CD4-positive, alpha-beta memory T cell (primary cell): ENCODE measurements at regions not wholly inside any gene's neighbourhood (a gene's known extent, or its start where the extent isn't known, plus 50 kb on each side); places are given as distances from the start of the nearest gene placed in this dataset.

Experiments
- CTCF ChIA-PET: fragments of 350-600 bp; sonication (Branson Sonifier 250); formaldehyde crosslinking; loops from one replicate; lab custom pipeline; 2021; ENCODE audit warnings: inconsistent platforms; ENCODE audit not compliant: partially characterized antibody; lab: Charles Lee
- POLR2A ChIA-PET: fragments of 350-600 bp; sonication (Branson Sonifier 250); formaldehyde crosslinking; loops from one replicate; lab custom pipeline; 2021; ENCODE audit not compliant: partially characterized antibody; lab: Charles Lee
- DNase-seq, 5 donors: peaks; one replicate each; pipeline versions ENCODE4 v3.0.0 to v3.0.0-alpha.2; 2020 to 2022; ENCODE audit warnings: mixed read lengths in 1 of 5
- H3K27ac ChIP-seq: one replicate; pipeline ENCODE4 v1.7.0; 2013; ENCODE audit warnings: low read depth, low read length
- H3K27me3 ChIP-seq: 2 replicates; pipeline ENCODE4 v1.7.0; 2013; ENCODE audit warnings: mild to moderate bottlenecking, low read length, moderate library complexity; ENCODE audit not compliant: insufficient read depth
- H3K36me3 ChIP-seq: 2 replicates; pipeline ENCODE4 v1.7.0; 2013; ENCODE audit warnings: mild to moderate bottlenecking, low read length, moderate library complexity; ENCODE audit not compliant: insufficient read depth
- H3K4me1 ChIP-seq: 2 replicates; pipeline ENCODE4 v1.7.0; 2013; ENCODE audit warnings: mild to moderate bottlenecking, low read length, moderate library complexity; ENCODE audit not compliant: insufficient read depth
- H3K4me3 ChIP-seq, 2 donors: one replicate each; pipeline ENCODE4 v1.7.0; 2013; ENCODE audit warnings: low read length in 2 of 2, mild to moderate bottlenecking in 1 of 2
- H3K9me3 ChIP-seq, 2 donors: one replicate each; pipeline ENCODE4 v1.7.0; 2013; ENCODE audit warnings: low read length in 2 of 2, control low read depth in 1 of 2; ENCODE audit not compliant: control insufficient read depth in 1 of 2
- H3K27ac Mint-ChIP-seq, 7 donors: one replicate each; pipeline ENCODE4 v1.8.0; 2020 to 2021; ENCODE audit warnings: mixed read lengths in 7 of 7, mild to moderate bottlenecking in 6 of 7, inconsistent platforms in 3 of 7, moderate library complexity in 3 of 7
- H3K27me3 Mint-ChIP-seq, 2 donors: one replicate each; pipeline ENCODE4 v1.8.0; 2020 to 2021; ENCODE audit warnings: mixed read lengths in 2 of 2
- H3K36me3 Mint-ChIP-seq, 2 donors: one replicate each; pipeline ENCODE4 v1.8.0; 2020 to 2021; ENCODE audit warnings: mixed read lengths in 2 of 2, inconsistent platforms in 1 of 2, mild to moderate bottlenecking in 1 of 2
- H3K4me1 Mint-ChIP-seq, 4 donors: one replicate each; pipeline ENCODE4 v1.8.0; 2020 to 2021; ENCODE audit warnings: mixed read lengths in 4 of 4, mild to moderate bottlenecking in 1 of 4
- H3K4me3 Mint-ChIP-seq, 8 donors: one replicate each; pipeline ENCODE4 v1.8.0; 2020 to 2021; ENCODE audit warnings: mixed read lengths in 8 of 8, mild to moderate bottlenecking in 7 of 8, moderate library complexity in 6 of 8, inconsistent platforms in 3 of 8
- H3K9me3 Mint-ChIP-seq, 8 donors: one replicate each; pipeline ENCODE4 v1.8.0; 2020 to 2021; ENCODE audit warnings: mixed read lengths in 8 of 8, mild to moderate bottlenecking in 5 of 8, inconsistent platforms in 3 of 8, moderate library complexity in 1 of 8
- intact Hi-C: fragments of 100-400 bp; cut with micrococcal nuclease; formaldehyde crosslinking; loops from one replicate; pipeline ENCODE4 v1.15.1; 2023

DNA sequence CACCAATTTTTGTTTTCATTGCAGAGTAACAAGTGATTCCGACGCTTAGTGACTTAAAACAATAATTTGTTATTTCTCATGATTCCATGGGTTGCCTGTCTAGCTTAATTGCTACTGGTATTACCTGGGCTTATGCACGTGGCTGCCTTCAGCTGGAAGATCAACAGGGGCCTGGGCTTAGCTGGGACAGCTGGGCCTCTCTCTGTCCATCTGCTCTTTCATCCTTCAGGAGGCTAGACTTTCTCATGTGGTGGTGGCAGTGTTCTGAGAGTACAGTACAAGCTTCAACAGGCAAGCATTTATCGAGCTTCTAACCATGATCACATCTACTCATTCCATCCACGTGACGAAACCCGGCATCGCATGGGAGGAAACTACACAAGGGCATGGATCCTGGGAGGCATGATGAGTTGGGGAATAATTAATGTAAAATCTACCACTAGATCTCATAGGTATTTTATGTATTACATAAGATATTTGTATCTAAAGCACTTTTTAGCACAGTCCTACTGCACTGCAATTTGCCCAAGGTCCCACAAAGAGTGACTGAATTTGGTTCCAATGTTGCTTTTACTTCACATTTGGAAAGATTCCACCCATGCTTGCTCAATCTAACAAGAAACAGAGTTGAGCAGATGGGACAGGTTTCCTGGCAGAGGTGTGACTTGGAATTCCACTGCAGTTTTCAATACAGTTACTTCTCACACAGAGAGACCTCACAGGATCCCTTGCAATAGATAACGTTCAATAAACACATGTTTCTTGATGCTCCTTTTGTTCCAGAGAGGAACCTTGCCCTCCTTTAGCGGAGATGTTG is 153.1 kb upstream of the FRMD6 start:
- intact Hi-C loops = no loop called here
- Histone ChIP-seq H3K4me3 (no peak overlapping the region), H3K4me1 (no peaks in the 10 kb centered on the region), H3K9me3 (no peaks in the 10 kb centered on the region), H3K27me3 (no peaks in the 10 kb centered on the region), H3K36me3 (no peaks in the 10 kb centered on the region), H3K27ac (no peak overlapping the region)
- ChIA-PET POLR2A (no interaction called here), CTCF (no interaction called here)
- peaks cover 4 to 5% of the 10 kb centered on the region in 2 donors for H3K27me3 Mint-ChIP-seq
- H3K27ac Mint-ChIP-seq = no peak overlapping the region
- no peaks in the 10 kb centered on the region for H3K4me1 Mint-ChIP-seq
- no peak overlapping the region for H3K4me3 Mint-ChIP-seq
- H3K36me3 Mint-ChIP-seq = no peaks in the 10 kb centered on the region
- H3K9me3 Mint-ChIP-seq = peaks cover 0 to 20% (median 5%) of the 10 kb centered on the region in 8 donors
- DNase-seq = no peak

DNA sequence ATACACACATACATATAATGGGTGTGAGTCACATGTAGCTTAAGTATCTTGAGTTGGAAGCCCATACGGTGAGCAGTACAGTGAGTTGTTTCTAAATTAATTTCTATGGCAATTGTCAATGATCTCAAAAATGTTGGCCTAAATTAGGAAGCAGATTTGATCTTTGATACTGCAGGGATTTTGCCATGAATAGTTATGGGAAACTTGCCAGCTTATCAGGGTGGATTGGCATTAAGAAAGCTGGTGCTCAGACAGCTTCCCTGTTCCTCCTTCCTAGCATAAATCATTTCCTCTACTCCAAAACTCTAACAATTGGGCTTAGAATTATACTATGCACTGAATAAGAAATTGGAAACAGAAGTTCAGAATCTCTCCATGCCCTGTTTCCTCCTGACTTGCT is 150.9 kb upstream of the FRMD6 start:
- intact Hi-C loops = no loop called here
- Histone ChIP-seq H3K36me3 (no peaks in the 10 kb centered on the region), H3K9me3 (no peaks in the 10 kb centered on the region), H3K4me1 (no peaks in the 10 kb centered on the region), H3K4me3 (no peak overlapping the region), H3K27me3 (no peaks in the 10 kb centered on the region), H3K27ac (no peak overlapping the region)
- CTCF ChIA-PET = no interaction called here
- POLR2A ChIA-PET = no interaction called here
- H3K4me3 Mint-ChIP-seq = no peak overlapping the region
- H3K27ac Mint-ChIP-seq = no peak overlapping the region
- H3K27me3 Mint-ChIP-seq = peaks cover 5% of the 10 kb centered on the region in 2 donors
- H3K4me1 Mint-ChIP-seq = no peaks in the 10 kb centered on the region
- DNase-seq = no peak
- peaks cover 0 to 20% (median 4%) of the 10 kb centered on the region in 8 donors for H3K9me3 Mint-ChIP-seq
- H3K36me3 Mint-ChIP-seq = no peaks in the 10 kb centered on the region

- Histone ChIP-seq H3K4me3 (no peak overlapping the region), H3K4me1 (no peaks in the 10 kb centered on the region), H3K9me3 (no peaks in the 10 kb centered on the region), H3K36me3 (no peaks in the 10 kb centered on the region), H3K27ac (no peak overlapping the region), H3K27me3 (no peaks in the 10 kb centered on the region)
- CTCF ChIA-PET = no interaction called here
- H3K4me3 Mint-ChIP-seq = no peak overlapping the region
- H3K9me3 Mint-ChIP-seq = peaks cover 0 to 17% (median 4%) of the 10 kb centered on the region in 8 donors
- no peak for DNase-seq
- POLR2A ChIA-PET = no interaction called here
- no peak overlapping the region for H3K27ac Mint-ChIP-seq
- H3K36me3 Mint-ChIP-seq = no peaks in the 10 kb centered on the region
- intact Hi-C loops = no loop called here
- H3K27me3 Mint-ChIP-seq = peaks cover 6 to 9% of the 10 kb centered on the region in 2 donors
- H3K4me1 Mint-ChIP-seq = no peaks in the 10 kb centered on the region
Observed at GRCh38 chr14:51501746-51502145, 150.0 kb upstream of the FRMD6 start.

- Mint-ChIP-seq H3K27ac (no peak overlapping the region), H3K36me3 (no peaks in the 10 kb centered on the region), H3K4me1 (no peaks in the 10 kb centered on the region), H3K9me3 (peaks cover 0 to 8% (median 3%) of the 10 kb centered on the region in 8 donors), H3K27me3 (peaks cover 11% of the 10 kb centered on the region in 2 donors), H3K4me3 (no peak overlapping the region)
- intact Hi-C loops = no loop called here
- CTCF ChIA-PET = no interaction called here
- Histone ChIP-seq H3K4me1 (no peaks in the 10 kb centered on the region), H3K27me3 (no peaks in the 10 kb centered on the region), H3K27ac (no peak overlapping the region), H3K9me3 (no peaks in the 10 kb centered on the region), H3K4me3 (no peak overlapping the region), H3K36me3 (no peaks in the 10 kb centered on the region)
- POLR2A ChIA-PET = no interaction called here
- DNase-seq = no peak
Observed at GRCh38 chr14:51504669-51505068, 147.0 kb upstream of the FRMD6 start.

GRCh38 chr14:51507511-51507905 is 144.2 kb upstream of the FRMD6 start:
- H3K9me3 ChIP-seq = no peaks in the 10 kb centered on the region
- no peaks in the 10 kb centered on the region for H3K36me3 Mint-ChIP-seq
- H3K4me3 ChIP-seq = no peak overlapping the region
- peaks cover 17 to 19% of the 10 kb centered on the region in 2 donors for H3K27me3 Mint-ChIP-seq
- no peaks in the 10 kb centered on the region for H3K4me1 ChIP-seq
- ChIA-PET CTCF (no interaction called here), POLR2A (no interaction called here)
- peaks cover 0 to 6% (median 2%) of the 10 kb centered on the region in 8 donors for H3K9me3 Mint-ChIP-seq
- no peaks in the 10 kb centered on the region for H3K27me3 ChIP-seq
- intact Hi-C loops = no loop called here
- no peak for DNase-seq
- H3K27ac ChIP-seq = no peak overlapping the region
- no peak overlapping the region for H3K27ac Mint-ChIP-seq
- H3K4me1 Mint-ChIP-seq = no peaks in the 10 kb centered on the region
- no peak overlapping the region for H3K4me3 Mint-ChIP-seq
- H3K36me3 ChIP-seq = no peaks in the 10 kb centered on the region

- Mint-ChIP-seq H3K27ac (no peak overlapping the region), H3K36me3 (no peaks in the 10 kb centered on the region), H3K4me3 (no peak overlapping the region), H3K9me3 (peaks cover 0 to 4% (median 2%) of the 10 kb centered on the region in 8 donors), H3K27me3 (peaks cover 18 to 20% of the 10 kb centered on the region in 2 donors), H3K4me1 (no peaks in the 10 kb centered on the region)
- intact Hi-C loops = no loop called here
- no peak overlapping the region for H3K27ac ChIP-seq
- H3K4me1 ChIP-seq = no peaks in the 10 kb centered on the region
- DNase-seq = no peak
- H3K27me3 ChIP-seq = no peaks in the 10 kb centered on the region
- no peaks in the 10 kb centered on the region for H3K36me3 ChIP-seq
- H3K4me3 ChIP-seq = no peak overlapping the region
- ChIA-PET CTCF (no interaction called here), POLR2A (no interaction called here)
- H3K9me3 ChIP-seq = no peaks in the 10 kb centered on the region
Observed at GRCh38 chr14:51507906-51508511, 143.7 kb upstream of the FRMD6 start.

GRCh38 chr14:51511265-51511664 is 140.4 kb upstream of the FRMD6 start:
- Histone ChIP-seq H3K4me1 (no peaks in the 10 kb centered on the region), H3K4me3 (no peak overlapping the region), H3K27ac (no peak overlapping the region), H3K36me3 (no peaks in the 10 kb centered on the region), H3K9me3 (no peaks in the 10 kb centered on the region), H3K27me3 (no peaks in the 10 kb centered on the region)
- ChIA-PET CTCF (no interaction called here), POLR2A (no interaction called here)
- H3K36me3 Mint-ChIP-seq = no peaks in the 10 kb centered on the region
- H3K4me3 Mint-ChIP-seq = no peak overlapping the region
- H3K27me3 Mint-ChIP-seq = peaks cover 16% of the 10 kb centered on the region in 2 donors
- intact Hi-C loops = no loop called here
- peaks cover 0 to 4% (median under 1%) of the 10 kb centered on the region in 8 donors for H3K9me3 Mint-ChIP-seq
- H3K4me1 Mint-ChIP-seq = no peaks in the 10 kb centered on the region
- DNase-seq = no peak
- no peak overlapping the region for H3K27ac Mint-ChIP-seq
